Large intestine (tissue), 3 donors: ENCODE measurements at regions not wholly inside any gene's neighbourhood (a gene's known extent, or its start where the extent isn't known, plus 50 kb on each side); places are given as distances from the start of the nearest gene placed in this dataset.

ENCODE experiments used
- DNase-seq, 2 donors: peaks; one replicate each; pipeline versions ENCODE4 v3.0.0 to v3.0.0-alpha.2; 2013
- H3K27ac ChIP-seq: one replicate; pipeline ENCODE4 v1.5.1; 2013; ENCODE audit warnings: low read length
- H3K27me3 ChIP-seq: 2 replicates; pipeline ENCODE4 v1.6.1; 2013; ENCODE audit warnings: low read length; ENCODE audit not compliant: control insufficient read depth, insufficient read depth
- H3K36me3 ChIP-seq: 2 replicates; pipeline ENCODE4 v1.6.1; 2013; ENCODE audit warnings: low read length; ENCODE audit not compliant: control insufficient read depth, insufficient read depth
- H3K4me1 ChIP-seq: one replicate; pipeline ENCODE4 v1.6.1; 2013; ENCODE audit warnings: low read length; ENCODE audit not compliant: control insufficient read depth, insufficient read depth
- H3K4me3 ChIP-seq: one replicate; pipeline ENCODE4 v1.5.1; 2013; ENCODE audit warnings: low read length
- H3K9me3 ChIP-seq: one replicate; pipeline ENCODE4 v1.6.1; 2013; ENCODE audit warnings: mild to moderate bottlenecking, low read depth, low read length, moderate library complexity; ENCODE audit not compliant: control insufficient read depth
- WGBS: methylation state at CpG from one replicate; pipeline ENCODE4 v1.1.5; 2013; ENCODE audit warnings: low lambda C conversion rate; ENCODE audit not compliant: insufficient coverage; 5-methylcytosine and 5-hydroxymethylcytosine counted together

- no peak overlapping the region for H3K4me3 ChIP-seq
- H3K9me3 ChIP-seq, result no peaks in the 10 kb centered on the region
- WGBS, result 80% methylated on average over 1 of the region's 4 CpGs
- H3K27me3 ChIP-seq, result no peaks in the 10 kb centered on the region
- no peak for DNase-seq
- no peaks in the 10 kb centered on the region for H3K36me3 ChIP-seq
- no peak overlapping the region for H3K27ac ChIP-seq
- H3K4me1 ChIP-seq, result no peaks in the 10 kb centered on the region
Observed at GRCh38 chr3:25125201-25125600, 302.9 kb upstream of the RARB start.

GRCh38 chr3:25128735-25129134, 299.3 kb upstream of the RARB start:
- Histone ChIP-seq H3K9me3 (no peaks in the 10 kb centered on the region), H3K4me1 (no peaks in the 10 kb centered on the region), H3K27ac (no peak overlapping the region), H3K4me3 (no peak overlapping the region), H3K27me3 (no peaks in the 10 kb centered on the region), H3K36me3 (no peaks in the 10 kb centered on the region)
- 83% methylated on average over 2 of the region's 2 CpGs for WGBS
- DNase-seq, result no peak

- WGBS, result 83% methylated on average over 1 of the region's 4 CpGs
- DNase-seq, result peak in 1 of 2 donors; percentile 8
- no peaks in the 10 kb centered on the region for H3K36me3 ChIP-seq
- H3K4me1 ChIP-seq, result no peaks in the 10 kb centered on the region
- no peak overlapping the region for H3K4me3 ChIP-seq
- H3K27me3 ChIP-seq, result no peaks in the 10 kb centered on the region
- H3K27ac ChIP-seq, result no peak overlapping the region
- no peaks in the 10 kb centered on the region for H3K9me3 ChIP-seq
Observed at GRCh38 chr3:25130724-25131520, 297.1 kb upstream of the RARB start.

GRCh38 chr3:25133588-25133987, 294.5 kb upstream of the RARB start:
- no CpG with 5 or more reads among the region's 3 CpGs for WGBS
- Histone ChIP-seq H3K36me3 (no peaks in the 10 kb centered on the region), H3K27ac (no peak overlapping the region), H3K27me3 (no peaks in the 10 kb centered on the region), H3K9me3 (no peaks in the 10 kb centered on the region), H3K4me3 (no peak overlapping the region), H3K4me1 (no peaks in the 10 kb centered on the region)
- no peak for DNase-seq

GRCh38 chr3:25137606-25138005, 290.5 kb upstream of the RARB start:
- WGBS, result no CpG with 5 or more reads among the region's 2 CpGs
- Histone ChIP-seq H3K36me3 (no peaks in the 10 kb centered on the region), H3K27ac (no peak overlapping the region), H3K4me1 (no peaks in the 10 kb centered on the region), H3K9me3 (no peaks in the 10 kb centered on the region), H3K4me3 (no peak overlapping the region), H3K27me3 (no peaks in the 10 kb centered on the region)
- DNase-seq, result no peak

GRCh38 chr3:25139267-25139666, 288.8 kb upstream of the RARB start:
- peak; percentile 12 to 39 for DNase-seq
- H3K9me3 ChIP-seq, result no peaks in the 10 kb centered on the region
- H3K36me3 ChIP-seq, result no peaks in the 10 kb centered on the region
- H3K4me1 ChIP-seq, result no peaks in the 10 kb centered on the region
- H3K4me3 ChIP-seq, result no peak overlapping the region
- no peaks in the 10 kb centered on the region for H3K27me3 ChIP-seq
- WGBS, result no CpG with 5 or more reads among the region's 1 CpG
- H3K27ac ChIP-seq, result no peak overlapping the region

GRCh38 chr3:25142609-25143355, 285.3 kb upstream of the RARB start:
- Histone ChIP-seq H3K4me3 (no peak overlapping the region), H3K36me3 (no peaks in the 10 kb centered on the region), H3K4me1 (no peaks in the 10 kb centered on the region), H3K27ac (no peak overlapping the region), H3K9me3 (no peaks in the 10 kb centered on the region), H3K27me3 (no peaks in the 10 kb centered on the region)
- DNase-seq, result no peak
- WGBS, result no CpG with 5 or more reads among the region's 6 CpGs

- WGBS, result no CpG with 5 or more reads among the region's 5 CpGs
- no peaks in the 10 kb centered on the region for H3K36me3 ChIP-seq
- no peaks in the 10 kb centered on the region for H3K27me3 ChIP-seq
- no peaks in the 10 kb centered on the region for H3K4me1 ChIP-seq
- DNase-seq, result no peak
- no peaks in the 10 kb centered on the region for H3K9me3 ChIP-seq
- no peak overlapping the region for H3K4me3 ChIP-seq
- H3K27ac ChIP-seq, result no peak overlapping the region
Observed at GRCh38 chr3:25143356-25144025, 284.6 kb upstream of the RARB start.

- no peak for DNase-seq
- no peaks in the 10 kb centered on the region for H3K27me3 ChIP-seq
- H3K4me1 ChIP-seq, result no peaks in the 10 kb centered on the region
- no peak overlapping the region for H3K27ac ChIP-seq
- no peaks in the 10 kb centered on the region for H3K36me3 ChIP-seq
- whole genome bisulfite sequencing, result no CpG with 5 or more reads among the region's 4 CpGs
- H3K9me3 ChIP-seq, result no peaks in the 10 kb centered on the region
- no peak overlapping the region for H3K4me3 ChIP-seq
Observed at GRCh38 chr3:25144430-25144829, 283.6 kb upstream of the RARB start.

- no peak overlapping the region for H3K4me3 ChIP-seq
- no peaks in the 10 kb centered on the region for H3K4me1 ChIP-seq
- no peaks in the 10 kb centered on the region for H3K36me3 ChIP-seq
- H3K27me3 ChIP-seq, result no peaks in the 10 kb centered on the region
- H3K27ac ChIP-seq, result no peak overlapping the region
- no CpG with 5 or more reads among the region's 1 CpG for WGBS
- no peak for DNase-seq
- no peaks in the 10 kb centered on the region for H3K9me3 ChIP-seq
Observed at GRCh38 chr3:25145176-25145575, 282.9 kb upstream of the RARB start.
